NCI-H2227 (cell line): ENCODE measurements at regions not wholly inside any gene's neighbourhood (a gene's known extent, or its start where the extent isn't known, plus 50 kb on each side); places are given as distances from the start of the nearest gene placed in this dataset.
"Not testable (repeated sequence)": the region's sequence is repeated elsewhere in the genome, so short reads cannot be mapped to it uniquely, and the experiment has no call there.

Experiments
- DNase-seq: peaks from one replicate; lab custom pipeline; 2025; ENCODE audit not compliant: unreplicated experiment; lab: John Stamatoyannopoulos, UW

DNA sequence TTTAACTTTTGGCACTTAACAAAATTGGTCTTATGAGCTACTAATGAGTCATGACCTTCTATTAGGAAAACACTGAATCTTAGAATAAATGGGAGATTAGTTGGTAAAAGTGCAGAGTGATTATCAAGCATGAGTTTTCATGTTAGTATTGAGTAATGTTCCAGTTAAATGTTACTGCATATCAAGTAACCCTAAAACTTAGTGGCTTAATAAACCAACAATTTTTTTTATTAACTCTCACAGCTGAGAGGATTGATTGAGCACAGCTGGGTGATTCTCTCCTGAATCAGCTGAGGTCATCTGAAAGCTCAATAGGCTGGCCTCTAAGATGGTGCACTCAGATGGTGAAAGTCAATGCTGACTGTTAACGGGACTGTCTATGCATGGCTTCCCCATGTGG lies 248.6 kb downstream of the BCL11B start:
- DNase-seq: no peak

DNA sequence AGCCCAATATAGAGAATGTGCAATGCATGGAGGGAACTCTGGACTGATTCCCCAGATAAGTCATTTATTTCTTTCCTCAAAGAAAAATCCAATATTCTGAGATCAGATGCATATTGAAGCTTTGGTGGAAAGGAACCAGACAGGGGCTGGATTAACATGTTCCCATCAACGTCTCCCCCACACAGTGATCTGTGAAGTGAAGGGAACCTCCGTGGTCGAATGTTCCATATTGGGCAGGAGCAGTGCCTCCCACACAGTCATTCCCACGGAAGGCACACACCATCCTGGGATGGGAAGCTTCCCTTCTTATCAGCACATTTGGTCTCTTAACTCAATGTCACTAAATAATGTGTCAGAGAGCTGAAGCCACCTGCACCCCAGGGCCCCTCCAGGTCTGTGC lies 247.1 kb downstream of the BCL11B start:
- no peak for DNase-seq

DNA sequence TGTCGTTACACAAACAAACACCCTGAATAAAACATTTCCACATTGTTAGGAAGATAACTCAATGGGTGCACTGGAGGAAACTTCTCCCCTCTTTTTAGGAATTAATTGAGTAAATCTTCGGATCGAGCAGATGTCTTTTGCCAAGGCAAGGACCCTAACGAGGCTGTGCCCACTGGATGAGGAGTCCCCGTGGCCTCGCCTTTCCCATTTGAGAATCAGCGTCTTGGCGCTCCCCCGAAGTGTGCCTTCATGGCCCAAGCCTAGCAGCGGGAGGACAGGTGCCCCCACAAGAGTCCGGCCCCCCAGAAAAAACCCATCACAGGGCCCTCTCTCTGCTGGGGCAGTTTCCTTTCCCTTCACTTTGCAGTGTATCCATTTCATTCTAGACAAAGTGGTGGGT lies 246.6 kb downstream of the BCL11B start:
- DNase-seq: no peak

DNA sequence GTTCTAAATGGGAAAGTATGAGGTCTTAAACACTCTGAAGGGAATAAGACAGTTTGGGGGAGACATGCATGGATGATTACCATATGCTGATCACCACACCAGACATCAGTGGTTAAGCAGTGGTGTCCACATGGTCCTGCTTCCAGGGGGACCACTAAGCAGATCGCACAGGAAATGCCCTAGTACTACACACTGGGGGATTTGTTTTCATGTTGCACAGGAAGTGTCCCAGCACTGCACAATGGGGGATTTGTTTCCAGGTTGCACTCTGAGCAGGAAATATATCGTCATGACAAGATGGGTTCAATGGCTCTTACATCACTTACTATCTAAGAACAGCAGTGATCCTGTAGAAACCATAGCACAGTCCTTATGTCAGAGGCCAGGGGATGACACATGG lies 245.5 kb downstream of the BCL11B start:
- DNase-seq: no peak

DNA sequence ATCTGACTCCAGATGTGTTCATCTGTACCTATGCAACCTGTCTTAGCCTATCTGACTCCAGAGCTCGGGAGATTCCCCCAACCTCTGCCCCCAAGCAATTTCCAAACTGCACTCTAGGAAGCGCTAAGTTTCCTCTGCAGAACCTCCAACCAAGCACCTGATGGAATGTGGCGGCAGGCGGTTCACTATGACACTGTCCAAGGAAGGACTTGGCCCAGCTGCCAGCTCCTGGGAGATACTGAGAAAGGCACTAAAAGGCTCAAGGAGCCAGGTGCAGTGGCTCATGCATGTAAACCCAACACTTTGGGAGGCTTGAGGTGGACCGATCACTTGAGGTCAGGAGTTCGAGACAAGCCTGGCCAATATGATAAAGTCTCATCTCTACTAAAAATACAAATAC lies 244.0 kb downstream of the BCL11B start:
- no peak for DNase-seq

DNA sequence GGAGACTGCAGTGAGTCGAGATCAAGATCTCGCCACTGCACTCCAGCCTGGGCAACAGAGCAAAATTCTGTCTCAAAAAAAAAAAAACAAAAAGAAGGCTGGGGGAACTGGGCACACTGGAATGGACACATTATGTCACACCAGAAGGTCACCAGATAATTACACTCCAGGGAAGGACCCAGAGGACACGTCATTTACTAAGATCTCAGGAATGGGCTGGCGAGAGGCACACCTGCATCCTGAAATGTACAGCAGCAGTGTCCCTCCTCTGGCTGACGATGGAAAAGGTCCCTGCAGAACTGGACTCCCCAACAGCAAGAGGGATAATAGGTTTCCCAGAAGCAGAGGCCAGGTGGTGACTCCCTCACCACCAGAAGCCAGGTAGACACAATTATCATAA lies 243.5 kb downstream of the BCL11B start:
- DNase-seq: no peak

DNA sequence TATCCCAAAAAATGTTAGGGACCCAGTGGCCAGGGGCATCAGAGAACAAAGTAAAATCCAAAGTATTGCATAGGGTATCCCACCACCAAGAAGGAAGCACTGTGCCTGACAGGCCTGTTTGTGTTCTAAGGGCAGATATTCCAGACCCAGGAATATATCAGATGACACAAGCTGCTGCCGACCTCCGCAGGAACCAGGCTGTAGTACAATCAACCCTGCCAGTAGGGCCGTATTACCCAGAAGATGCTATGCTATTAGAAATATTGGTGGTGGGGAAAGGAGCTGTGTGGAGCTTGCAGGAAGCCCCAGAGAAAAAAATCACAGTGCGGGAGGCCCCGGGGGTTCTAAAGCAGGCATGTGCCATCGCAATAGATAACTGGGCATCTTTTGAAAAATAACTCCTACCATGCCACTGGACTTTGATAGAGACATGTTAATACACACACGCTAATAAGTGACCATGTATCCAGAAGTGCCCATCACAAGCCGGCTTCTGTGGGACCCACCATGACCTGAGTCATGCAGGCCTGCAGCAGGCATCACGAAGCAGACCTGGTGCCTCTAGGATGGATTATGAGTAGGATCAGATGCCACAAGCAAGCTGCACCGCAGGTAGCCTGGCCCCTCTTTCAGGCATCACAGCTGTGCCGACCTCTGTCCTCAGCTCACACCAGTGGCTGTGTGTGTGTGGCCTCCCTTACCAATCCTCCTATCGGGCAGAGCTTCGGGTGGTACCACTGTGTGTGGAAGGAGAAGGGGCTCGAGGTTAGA lies 242.7 kb downstream of the BCL11B start:
- DNase-seq: no peak

DNA sequence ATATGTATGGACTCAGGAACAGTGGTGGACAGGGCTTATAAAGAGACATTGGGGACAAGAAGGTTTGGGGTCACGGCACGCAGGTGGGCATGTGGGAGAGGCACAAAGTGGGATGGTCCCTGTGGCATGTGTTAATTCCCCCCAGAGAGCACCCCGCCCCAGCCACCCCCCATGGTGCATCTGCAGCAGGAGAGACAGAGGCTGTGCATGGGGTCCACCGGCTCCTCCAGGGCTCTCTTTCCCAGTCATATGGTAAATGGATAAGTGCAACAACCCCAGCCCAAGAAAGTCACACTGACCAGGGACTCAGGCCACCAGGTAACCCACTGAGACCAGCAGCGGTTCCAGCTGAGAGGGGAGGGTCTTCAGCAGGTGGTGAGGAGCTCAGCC lies 242.1 kb downstream of the BCL11B start:
- no peak for DNase-seq

DNA sequence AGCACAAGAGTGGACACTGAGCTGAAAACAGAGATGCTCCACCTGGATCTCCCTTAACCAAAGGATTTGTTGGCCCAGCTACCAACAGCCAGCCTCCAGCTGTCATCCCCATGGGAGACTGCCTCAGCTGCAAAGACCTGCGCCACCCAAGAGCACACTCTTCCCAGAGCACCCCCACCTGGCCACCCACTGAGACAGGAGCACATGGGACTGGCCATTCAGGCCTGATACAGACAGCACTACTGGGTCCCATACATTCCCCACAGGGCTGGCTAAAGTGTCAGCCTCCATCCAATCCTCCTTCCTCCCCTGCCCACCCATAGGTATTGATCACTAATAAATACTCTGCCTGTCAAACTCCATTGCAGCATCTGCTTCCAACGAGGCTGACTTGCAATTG lies 241.5 kb downstream of the BCL11B start:
- no peak for DNase-seq

DNA sequence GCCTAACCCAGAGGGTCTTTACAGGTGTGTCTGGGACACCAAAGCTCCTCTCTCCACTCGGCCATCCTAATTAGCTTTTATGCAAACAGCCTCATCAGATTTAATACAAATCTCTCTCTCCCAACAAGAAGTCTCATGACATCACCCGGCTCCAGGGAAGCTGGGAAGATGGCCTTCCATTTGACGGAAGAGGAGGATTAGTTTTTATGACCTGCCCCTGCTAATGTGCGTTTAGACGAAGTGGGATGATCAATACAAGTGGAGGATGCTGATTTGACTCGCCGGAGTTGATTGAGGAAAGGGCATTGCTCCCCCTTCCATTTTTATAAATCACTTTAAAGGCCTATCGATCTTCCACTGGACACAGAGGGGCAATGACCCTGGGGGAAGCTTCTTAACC lies 239.2 kb downstream of the BCL11B start:
- no peak for DNase-seq

DNA sequence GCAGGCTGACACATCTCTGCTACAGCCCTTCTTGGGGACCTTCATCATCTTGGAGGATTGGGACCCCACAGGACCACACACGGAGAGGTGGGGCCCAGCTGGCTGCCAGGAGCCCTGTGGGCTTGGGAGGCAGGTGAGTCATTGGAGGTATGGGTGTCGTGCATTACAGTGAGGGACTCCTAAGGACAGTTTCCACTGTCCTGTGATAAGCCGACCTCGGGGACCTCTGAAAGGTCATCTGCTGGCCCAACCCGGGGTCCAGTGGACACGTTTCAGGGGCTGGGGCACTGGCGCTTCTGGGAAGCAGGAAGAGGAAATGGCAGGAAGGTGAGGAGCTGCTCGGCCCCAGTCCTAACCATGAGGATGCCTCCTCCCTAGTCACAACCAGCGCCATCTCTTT lies 238.0 kb downstream of the BCL11B start:
- no peak for DNase-seq

DNA sequence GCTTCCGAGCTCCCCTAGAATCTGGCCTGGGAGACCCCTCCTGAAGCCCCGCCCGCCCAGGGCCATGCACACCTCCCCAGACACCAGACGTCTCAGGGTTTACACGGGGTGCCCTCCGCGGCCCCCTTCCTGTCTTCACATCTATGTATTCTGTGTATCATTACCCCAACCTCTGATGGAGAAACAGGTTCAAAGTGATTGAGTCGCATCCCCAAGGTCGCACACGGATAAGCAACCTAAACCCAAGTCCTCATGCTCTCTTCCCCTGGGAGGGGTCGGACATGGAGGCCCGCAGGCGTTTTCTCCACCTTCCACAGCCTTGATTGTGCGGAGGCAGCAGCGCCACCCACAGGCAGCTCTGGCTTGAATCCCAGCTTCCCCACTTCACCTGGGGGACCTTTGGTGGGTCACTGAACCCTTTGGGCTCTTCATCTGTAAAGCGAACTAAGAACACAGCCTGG lies 237.3 kb downstream of the BCL11B start:
- no peak for DNase-seq

DNA sequence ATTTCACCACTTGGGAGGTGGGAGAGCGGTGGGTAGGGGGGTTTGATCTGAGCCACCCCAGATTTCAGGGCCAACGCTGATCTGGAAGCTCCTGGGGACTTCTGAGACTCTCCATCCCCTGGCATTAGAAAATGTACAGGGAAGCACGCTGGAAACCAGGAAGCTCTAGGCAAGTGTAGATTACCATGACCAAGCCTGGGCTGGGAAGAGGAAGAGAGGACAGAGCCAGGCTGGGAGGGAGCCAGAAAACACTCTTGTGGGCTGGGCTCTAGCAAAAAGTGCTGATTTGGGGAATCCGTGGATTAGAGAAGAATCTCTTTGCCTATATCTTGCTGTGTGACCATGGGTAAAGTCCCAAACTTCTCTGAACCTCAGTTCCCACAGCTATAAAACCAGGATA lies 236.7 kb downstream of the BCL11B start:
- DNase-seq: no peak

DNA sequence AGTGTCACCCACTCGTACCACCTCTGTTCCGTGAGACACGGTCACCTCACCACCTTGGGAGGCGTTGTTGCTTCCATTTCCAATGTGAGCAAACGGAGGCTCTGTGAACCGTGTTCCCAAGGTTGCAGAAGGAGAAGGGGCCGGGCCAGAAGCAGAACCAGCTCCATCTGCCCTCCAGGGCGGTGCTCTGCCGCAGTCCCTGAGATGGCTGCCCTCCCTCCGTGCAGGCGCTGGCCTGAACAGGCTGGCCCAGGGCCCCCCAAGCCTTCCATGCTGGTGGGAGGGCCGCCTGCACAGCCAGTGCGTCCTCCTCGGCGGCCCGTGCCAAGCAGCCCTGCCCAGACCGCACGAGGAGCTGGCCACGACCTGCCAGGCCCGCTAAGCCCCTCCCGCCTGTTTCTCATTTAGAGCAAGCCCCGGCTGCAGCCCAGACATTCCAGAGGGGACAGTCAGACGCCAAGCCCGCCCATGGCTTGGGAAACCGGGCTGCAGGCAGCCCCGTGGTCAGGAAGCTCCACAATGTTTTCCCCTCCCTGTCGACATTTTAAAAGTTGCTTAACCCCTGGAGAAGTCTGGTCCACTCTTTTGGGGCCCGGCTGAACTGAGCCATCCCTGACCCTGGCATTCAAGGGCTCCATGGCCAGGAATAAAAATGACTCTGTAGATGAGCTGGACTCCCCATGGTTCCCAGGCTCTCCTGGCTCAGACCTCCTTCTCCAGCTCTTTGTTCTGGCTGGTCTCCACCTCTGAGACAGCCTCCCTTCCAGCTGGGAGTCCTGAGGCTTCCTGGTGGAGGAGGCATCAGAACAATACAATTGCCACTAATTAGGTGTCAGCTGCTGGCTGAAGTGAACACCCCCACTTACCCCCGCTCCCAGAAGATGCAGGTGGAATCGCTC lies 236.0 kb downstream of the BCL11B start:
- DNase-seq: no peak

DNA sequence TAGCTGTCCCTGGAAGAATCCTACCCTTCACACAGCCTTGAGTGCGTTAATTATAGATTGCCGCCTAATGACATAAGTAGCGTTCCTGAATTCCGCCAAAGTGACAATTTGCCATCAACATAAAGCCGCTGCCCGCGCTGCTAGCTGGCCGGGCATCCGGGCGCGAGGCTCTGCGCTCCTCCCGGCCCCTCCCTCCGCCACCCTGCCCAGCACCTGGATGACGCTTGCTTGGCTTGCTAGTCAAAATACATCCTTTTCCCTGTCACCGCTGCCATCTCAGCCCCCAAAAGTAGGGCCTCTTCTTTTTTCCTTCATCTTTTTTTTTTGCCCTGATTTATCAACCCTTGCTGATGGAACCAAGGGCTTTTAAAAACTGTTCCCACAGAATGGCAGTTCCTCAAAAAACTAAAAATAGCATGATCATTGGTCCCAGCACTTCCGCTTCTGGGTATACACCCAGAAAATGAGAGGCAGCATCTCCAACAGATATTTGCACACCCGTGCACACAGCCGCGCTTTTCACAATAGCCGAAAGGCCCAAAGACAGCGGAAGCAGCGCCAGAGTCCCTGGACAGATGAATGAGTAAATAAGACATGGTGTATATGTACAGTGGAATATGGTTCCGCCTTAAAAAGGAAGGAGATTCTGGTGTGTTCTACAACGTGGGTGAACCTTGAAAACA lies 235.2 kb downstream of the BCL11B start:
- DNase-seq: no peak

DNA sequence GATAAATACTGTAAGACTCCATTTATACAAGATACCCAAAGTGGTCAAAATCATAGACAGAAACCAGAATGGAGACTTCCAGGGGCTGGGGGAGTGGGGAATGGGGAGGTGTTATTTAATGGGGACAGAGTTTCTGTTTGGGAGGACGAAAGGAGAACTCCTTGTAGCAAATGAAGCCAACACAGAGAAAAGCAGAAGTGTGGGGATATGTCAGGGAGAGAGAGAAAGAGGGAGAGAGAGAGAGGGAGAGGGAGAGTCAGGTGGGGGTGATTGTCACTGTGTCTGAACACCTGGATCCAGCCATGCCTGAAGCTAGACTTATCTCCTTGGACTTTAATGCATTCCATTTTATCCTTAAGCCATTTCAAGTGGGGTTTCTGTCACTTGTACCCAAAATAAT lies 234.7 kb downstream of the BCL11B start:
- DNase-seq: not testable (repeated sequence)

DNA sequence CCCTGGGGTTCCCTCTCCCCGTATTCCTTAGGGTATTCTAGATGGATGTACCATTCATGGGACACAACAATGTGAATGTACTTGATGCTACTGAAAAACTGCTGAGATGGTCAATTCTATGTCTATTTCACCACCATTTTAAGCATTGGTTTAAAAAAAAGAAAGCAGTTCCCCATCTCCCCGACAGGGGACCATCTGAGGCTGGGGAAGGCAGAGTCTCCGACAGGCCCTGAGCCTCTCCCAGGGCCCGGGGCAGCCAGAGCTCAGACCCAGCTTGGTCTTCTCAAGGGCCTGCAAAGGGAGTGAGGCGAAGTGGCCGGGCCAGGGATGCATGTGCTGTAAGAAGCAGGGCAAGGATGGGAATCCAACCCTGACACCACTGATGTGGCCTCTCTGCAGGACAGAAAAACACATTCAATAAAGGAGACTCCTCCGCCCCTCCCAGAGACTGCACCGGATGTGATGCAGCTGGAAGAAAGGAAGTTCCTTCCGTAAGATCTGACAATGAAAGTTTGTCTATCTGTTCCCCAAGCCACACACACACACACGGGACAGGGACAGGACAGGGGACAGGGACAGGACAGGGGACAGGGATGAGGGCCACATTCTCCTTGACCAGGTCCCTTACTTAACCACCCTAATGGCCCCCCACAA lies 234.1 kb downstream of the BCL11B start:
- no peak for DNase-seq

DNA sequence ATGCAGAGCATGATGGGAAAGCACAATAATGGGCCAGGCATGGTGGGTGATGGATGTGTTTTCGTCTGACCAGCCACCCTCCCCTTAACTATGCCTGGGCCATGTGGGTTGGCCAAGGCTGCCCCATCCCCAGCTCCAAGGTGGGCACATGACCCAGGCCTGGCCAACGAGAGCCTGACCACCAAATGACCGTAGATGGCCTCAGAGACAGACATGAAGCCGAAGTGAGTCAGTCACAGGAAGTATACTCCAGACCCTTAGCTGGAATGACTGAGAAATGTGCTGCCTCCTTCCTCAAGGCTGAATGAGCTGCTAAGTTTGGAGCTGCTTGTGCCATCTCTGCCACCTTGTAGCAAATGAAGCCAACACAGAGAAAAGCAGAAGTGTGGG lies 233.6 kb downstream of the BCL11B start:
- DNase-seq: no peak

DNA sequence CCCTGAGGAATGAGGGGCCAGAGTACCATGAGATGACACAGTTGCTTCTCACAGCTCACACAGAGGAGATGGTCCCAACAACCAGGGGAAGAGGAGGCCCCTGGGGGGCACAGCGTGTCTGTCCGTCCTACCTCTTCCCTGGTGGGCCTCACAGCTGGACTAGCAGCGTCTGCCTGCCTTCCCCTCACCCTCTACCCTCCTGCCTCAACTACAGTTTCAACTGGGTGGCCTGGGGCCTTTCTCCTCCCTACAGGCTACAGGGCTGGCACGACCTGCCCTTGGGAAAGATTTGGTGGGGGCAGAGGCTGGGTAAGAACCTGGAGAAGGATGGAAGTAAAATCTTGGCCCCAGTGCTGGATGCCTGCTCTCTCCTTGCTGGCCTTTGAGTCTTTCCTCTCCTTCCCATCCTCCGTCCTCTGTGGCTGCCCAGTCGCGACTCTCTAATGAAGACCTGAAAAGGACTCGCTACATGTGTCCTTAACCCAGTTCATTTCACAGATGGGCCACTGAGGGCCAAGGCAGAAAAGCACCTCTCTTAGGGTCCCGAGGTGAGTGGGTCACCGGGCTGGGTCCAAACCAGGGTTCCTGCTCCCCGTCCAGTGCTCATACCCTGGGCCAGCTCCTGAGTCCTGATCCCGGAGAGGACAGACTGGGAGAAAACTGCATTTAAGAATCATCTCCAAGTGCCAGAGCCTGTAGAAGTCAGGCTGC lies 232.5 kb downstream of the BCL11B start:
- DNase-seq: no peak

DNA sequence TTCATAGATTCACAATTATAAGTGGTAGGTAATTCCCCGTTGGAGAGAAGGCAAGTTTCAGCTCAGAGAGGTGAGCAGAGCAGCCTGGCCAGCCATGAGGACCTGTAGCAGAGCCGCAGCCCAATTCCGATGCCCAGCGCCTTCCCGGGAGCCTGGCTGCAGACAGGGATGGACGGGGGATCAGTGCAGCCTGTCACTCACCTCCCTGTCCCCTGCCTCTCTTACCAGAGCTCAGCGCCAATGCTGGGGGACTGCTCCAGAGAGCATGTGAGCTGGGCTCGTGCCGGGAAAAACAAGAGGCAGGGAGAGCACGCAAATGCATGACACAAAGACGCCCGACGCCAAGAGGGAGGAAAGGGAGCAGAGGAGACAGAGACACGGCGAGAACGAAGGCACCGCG lies 231.9 kb downstream of the BCL11B start:
- DNase-seq: no peak

DNA sequence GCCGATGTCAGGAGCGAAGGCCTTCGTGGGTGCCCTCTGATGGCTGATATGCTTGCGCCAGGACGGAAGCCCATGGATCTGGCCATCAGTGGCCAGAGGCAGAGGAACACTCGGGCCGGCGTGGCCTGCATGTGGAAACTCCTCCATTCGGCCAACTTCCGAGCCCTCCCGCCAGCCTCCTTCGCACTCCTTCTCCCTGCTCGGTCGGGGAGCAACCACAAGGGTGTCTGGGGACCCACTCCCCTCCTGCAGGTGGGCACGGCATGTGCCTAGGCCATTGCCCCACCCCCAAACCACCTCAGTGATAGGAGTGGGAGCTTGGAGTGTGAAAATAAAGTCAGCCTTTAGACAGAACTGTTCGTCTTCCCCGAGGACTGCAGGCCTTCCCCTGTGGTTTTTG lies 231.3 kb downstream of the BCL11B start:
- no peak for DNase-seq
